Loucy (cell line): ENCODE measurements at regions not wholly inside any gene's neighbourhood (a gene's known extent, or its start where the extent isn't known, plus 50 kb on each side); places are given as distances from the start of the nearest gene placed in this dataset.

Source experiments
- H2AFZ ChIP-seq: fragments of 200-600 bp; sonication (generic); 2 replicates; pipeline ENCODE4 v1.6.0; 2016; ENCODE audit warnings: antibody characterized with exemption, mild to moderate bottlenecking, low read length, moderate library complexity
- H3F3A ChIP-seq: fragments of 200-600 bp; 2 replicates; pipeline ENCODE4 v1.6.0; 2016; ENCODE audit warnings: antibody characterized with exemption, low read depth, mild to moderate bottlenecking
- H3K27me3 ChIP-seq: fragments of 200-600 bp; sonication (generic); 2 replicates; pipeline ENCODE4 v1.6.1; 2014; ENCODE audit warnings: low read length, mild to moderate bottlenecking; ENCODE audit not compliant: insufficient read depth, poor library complexity, severe bottlenecking
- H3K36me3 ChIP-seq: fragments of 200-600 bp; sonication (generic); 2 replicates; pipeline ENCODE4 v1.6.1; 2016; ENCODE audit warnings: low read length; ENCODE audit not compliant: insufficient read depth
- H3K4me1 ChIP-seq: fragments of 200-600 bp; sonication (generic); 2 replicates; pipeline ENCODE4 v1.5.1; 2014; ENCODE audit warnings: low read length, mild to moderate bottlenecking; ENCODE audit not compliant: insufficient read depth, poor library complexity, severe bottlenecking
- H3K4me2 ChIP-seq: fragments of 200-600 bp; sonication (generic); 2 replicates; pipeline ENCODE4 v1.6.0; 2014; ENCODE audit warnings: antibody characterized with exemption, low read length, low read depth, mild to moderate bottlenecking; ENCODE audit not compliant: poor library complexity, severe bottlenecking
- H3K4me3 ChIP-seq: fragments of 200-600 bp; sonication (generic); 2 replicates; pipeline ENCODE4 v1.5.1; 2014; ENCODE audit warnings: low read length, mild to moderate bottlenecking, mixed read lengths; ENCODE audit not compliant: poor library complexity, severe bottlenecking
- H3K79me2 ChIP-seq: fragments of 200-600 bp; sonication (generic); 2 replicates; pipeline ENCODE4 v1.6.1; 2014; ENCODE audit warnings: low read length; ENCODE audit not compliant: insufficient read depth
- H3K9ac ChIP-seq: fragments of 200-600 bp; sonication (generic); 2 replicates; pipeline ENCODE4 v1.6.0; 2014; ENCODE audit warnings: mild to moderate bottlenecking, low read depth, low read length, moderate library complexity; ENCODE audit not compliant: poor library complexity, severe bottlenecking
- H3K9me2 ChIP-seq: fragments of 200-600 bp; sonication (generic); replicated peaks from 2 replicates; pipeline ENCODE4 v1.6.1; 2016; ENCODE audit warnings: low read depth, low read length, mixed read lengths
- H3K9me3 ChIP-seq: fragments of 200-600 bp; sonication (generic); 2 replicates; pipeline ENCODE4 v1.6.1; 2014; ENCODE audit warnings: mild to moderate bottlenecking, antibody characterized with exemption, low read length, low read depth; ENCODE audit not compliant: insufficient read depth
- H4K20me1 ChIP-seq: fragments of 200-600 bp; sonication (generic); 2 replicates; pipeline ENCODE4 v1.6.0; 2014; ENCODE audit warnings: antibody characterized with exemption, low read length, mild to moderate bottlenecking; ENCODE audit not compliant: insufficient read depth, poor library complexity, severe bottlenecking
- EZH2phosphoT487 ChIP-seq: fragments of 200-600 bp; IDR thresholded peaks from 2 replicates; pipeline ENCODE4 v1.6.1; 2018; ENCODE audit warnings: antibody characterized with exemption, mild to moderate bottlenecking, moderate library complexity, borderline replicate concordance
- TF ChIP-seq, protein P1 (sequence below): fragments of 200-600 bp; sonication (generic); conservative IDR thresholded peaks from 2 replicates; pipeline ENCODE4 v1.5.1; 2014; ENCODE audit warnings: mild to moderate bottlenecking, antibody characterized with exemption, low read length

DNA sequence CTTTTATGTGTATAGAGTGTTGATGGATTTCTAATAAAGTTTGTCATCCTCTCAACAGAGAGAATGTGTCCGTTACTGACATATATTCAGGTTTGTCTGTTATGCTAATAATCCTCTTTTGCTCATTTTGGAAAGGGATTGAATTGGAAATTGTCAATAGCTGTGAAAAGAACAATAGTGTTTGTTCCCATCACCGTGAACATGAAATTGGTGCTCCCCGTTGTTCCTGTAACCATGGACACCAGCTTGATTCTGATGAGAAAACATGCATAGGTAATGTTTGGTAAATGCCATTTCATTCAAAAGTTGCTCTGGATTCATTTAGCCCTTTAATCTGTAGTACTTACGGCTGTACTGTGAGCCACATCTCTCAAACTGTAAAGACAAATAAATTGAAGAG, 707.0 kb upstream of the GOLIM4 start:
- H4K20me1 ChIP-seq, result no peaks in the 10 kb centered on the region
- H3K9me3 ChIP-seq, result no peaks in the 10 kb centered on the region
- TF ChIP-seq EZH2phosphoT487, result no peak
- TF ChIP-seq, protein P1, sequence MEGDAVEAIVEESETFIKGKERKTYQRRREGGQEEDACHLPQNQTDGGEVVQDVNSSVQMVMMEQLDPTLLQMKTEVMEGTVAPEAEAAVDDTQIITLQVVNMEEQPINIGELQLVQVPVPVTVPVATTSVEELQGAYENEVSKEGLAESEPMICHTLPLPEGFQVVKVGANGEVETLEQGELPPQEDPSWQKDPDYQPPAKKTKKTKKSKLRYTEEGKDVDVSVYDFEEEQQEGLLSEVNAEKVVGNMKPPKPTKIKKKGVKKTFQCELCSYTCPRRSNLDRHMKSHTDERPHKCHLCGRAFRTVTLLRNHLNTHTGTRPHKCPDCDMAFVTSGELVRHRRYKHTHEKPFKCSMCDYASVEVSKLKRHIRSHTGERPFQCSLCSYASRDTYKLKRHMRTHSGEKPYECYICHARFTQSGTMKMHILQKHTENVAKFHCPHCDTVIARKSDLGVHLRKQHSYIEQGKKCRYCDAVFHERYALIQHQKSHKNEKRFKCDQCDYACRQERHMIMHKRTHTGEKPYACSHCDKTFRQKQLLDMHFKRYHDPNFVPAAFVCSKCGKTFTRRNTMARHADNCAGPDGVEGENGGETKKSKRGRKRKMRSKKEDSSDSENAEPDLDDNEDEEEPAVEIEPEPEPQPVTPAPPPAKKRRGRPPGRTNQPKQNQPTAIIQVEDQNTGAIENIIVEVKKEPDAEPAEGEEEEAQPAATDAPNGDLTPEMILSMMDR, result no peak
- no peaks in the 10 kb centered on the region for H3K27me3 ChIP-seq
- no peaks in the 10 kb centered on the region for H3F3A ChIP-seq
- H3K9ac ChIP-seq, result no peak overlapping the region
- no peaks in the 10 kb centered on the region for H3K9me2 ChIP-seq
- no peaks in the 10 kb centered on the region for H3K4me1 ChIP-seq
- no peak overlapping the region for H2AFZ ChIP-seq
- no peak overlapping the region for H3K4me2 ChIP-seq
- H3K36me3 ChIP-seq, result no peaks in the 10 kb centered on the region
- H3K79me2 ChIP-seq, result no peaks in the 10 kb centered on the region
- H3K4me3 ChIP-seq, result no peak overlapping the region

DNA sequence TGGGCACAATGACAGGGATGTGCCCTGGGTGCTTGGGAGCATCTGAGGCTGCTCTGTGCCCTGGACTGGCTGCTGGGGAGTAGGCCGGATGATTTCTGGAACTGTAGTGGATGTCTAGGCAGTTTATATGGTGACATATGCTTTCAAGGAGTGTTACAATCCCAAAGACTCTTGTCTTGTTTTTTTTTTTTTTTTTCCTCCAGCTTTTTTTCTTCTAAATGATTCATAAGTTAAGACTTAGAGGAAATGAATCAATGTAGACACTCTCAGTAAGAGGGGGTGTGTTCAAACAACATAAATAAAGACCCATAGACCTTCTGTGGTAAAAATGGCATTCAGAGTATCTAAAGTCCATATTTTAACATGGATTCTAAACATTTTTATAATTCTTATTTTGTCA, 706.1 kb upstream of the GOLIM4 start:
- Histone ChIP-seq H3K9ac (no peak overlapping the region), H2AFZ (no peak overlapping the region), H3K27me3 (no peaks in the 10 kb centered on the region), H3K9me2 (no peaks in the 10 kb centered on the region), H3K4me1 (no peaks in the 10 kb centered on the region), H3K9me3 (no peaks in the 10 kb centered on the region), H4K20me1 (no peaks in the 10 kb centered on the region), H3K4me3 (no peak overlapping the region), H3K36me3 (no peaks in the 10 kb centered on the region), H3F3A (no peaks in the 10 kb centered on the region), H3K79me2 (no peaks in the 10 kb centered on the region), H3K4me2 (no peak overlapping the region)
- no peak for TF ChIP-seq EZH2phosphoT487
- TF ChIP-seq, protein P1, result no peak

DNA sequence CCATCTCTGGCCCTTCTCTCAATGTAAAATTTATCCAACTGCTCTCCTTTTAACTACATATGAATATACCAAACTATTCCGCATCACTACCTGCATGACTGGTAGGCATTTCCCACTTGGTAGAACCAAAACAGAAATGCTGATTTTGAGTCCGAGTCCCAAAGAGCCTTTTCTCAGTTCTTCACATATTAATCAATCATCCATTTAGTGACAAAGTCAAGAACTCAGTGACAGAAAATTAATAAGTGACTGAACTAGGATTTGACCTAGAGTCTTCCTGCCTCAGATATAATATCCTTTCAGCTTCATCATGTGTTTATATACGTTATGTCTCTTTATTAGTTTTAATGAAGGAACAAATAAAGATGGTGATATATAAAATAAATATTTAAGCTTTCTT, 700.6 kb upstream of the GOLIM4 start:
- Histone ChIP-seq H3K9me3 (no peaks in the 10 kb centered on the region), H3K4me1 (no peaks in the 10 kb centered on the region), H2AFZ (no peak overlapping the region), H3F3A (no peaks in the 10 kb centered on the region), H3K4me3 (no peak overlapping the region), H3K9ac (no peak overlapping the region), H3K9me2 (no peaks in the 10 kb centered on the region), H3K79me2 (no peaks in the 10 kb centered on the region), H3K27me3 (no peaks in the 10 kb centered on the region), H3K4me2 (no peak overlapping the region), H3K36me3 (no peaks in the 10 kb centered on the region), H4K20me1 (no peaks in the 10 kb centered on the region)
- no peak for TF ChIP-seq EZH2phosphoT487
- TF ChIP-seq, protein P1, result no peak
